ENCODE measurements at regions not wholly inside any gene's neighbourhood (a gene's known extent, or its start where the extent isn't known, plus 50 kb on each side); places are given as distances from the start of the nearest gene placed in this dataset.

GRCh38 chr13:73583331-73583730, 524.5 kb downstream of the KLF5 start:
- 77 to 87% (median 79%) methylated on average over 3 of the region's 3 CpGs for WGBS, 3 donors
- intact Hi-C loops (cut with DNase I): no loop called here
- no peak overlapping the region for H3K27ac ChIP-seq

DNA sequence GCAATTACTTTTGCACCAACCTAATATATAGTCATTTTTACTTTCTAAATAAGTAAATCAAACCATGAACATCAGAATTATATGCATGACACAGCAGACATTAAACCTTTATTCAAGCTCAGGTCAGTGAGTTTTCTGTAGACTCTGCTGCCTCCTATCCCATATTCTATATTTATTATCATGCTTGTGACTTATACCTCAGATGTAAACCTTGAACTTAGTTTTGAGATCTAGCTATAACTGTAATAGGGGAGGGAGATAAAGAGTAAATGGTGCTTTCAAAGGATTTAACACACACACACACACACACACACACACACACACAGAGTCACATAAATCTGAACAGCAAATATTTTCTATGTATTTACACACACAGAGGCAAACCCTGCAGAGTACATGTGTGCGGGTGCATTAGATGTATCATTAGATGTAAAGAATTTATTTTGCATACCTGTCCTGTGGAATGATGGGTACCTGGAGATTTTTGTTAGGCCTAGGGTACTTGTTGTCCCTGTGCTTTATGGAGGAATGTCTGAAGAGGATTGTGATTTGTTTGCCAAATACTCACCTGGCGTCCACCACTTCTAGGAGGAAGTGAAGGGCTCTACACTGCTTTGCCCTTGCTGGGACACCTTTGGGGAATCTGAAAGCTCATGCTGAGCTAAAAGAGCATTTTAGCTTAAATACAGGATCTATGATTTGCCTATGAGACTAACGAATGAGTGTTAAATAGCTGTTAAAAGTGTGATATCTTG, 521.9 kb downstream of the KLF5 start:
- Histone ChIP-seq H3K9me3 (no peaks in the 10 kb centered on the region), H3K36me3 (ENCODE audit: insufficient read depth in 1 of 2, low read depth in 1 of 2) (no peaks in the 10 kb centered on the region), H3K4me1 (no peaks in the 10 kb centered on the region), H3K27me3 (ENCODE audit: insufficient read depth in 3 of 3, low read length in 2 of 3) (no peaks in the 10 kb centered on the region), H3K27ac (no peak overlapping the region), H3K4me3 (no peak overlapping the region)
- ATAC-seq (no peak), DNase-seq (no peak)
- TF ChIP-seq, protein P1, sequence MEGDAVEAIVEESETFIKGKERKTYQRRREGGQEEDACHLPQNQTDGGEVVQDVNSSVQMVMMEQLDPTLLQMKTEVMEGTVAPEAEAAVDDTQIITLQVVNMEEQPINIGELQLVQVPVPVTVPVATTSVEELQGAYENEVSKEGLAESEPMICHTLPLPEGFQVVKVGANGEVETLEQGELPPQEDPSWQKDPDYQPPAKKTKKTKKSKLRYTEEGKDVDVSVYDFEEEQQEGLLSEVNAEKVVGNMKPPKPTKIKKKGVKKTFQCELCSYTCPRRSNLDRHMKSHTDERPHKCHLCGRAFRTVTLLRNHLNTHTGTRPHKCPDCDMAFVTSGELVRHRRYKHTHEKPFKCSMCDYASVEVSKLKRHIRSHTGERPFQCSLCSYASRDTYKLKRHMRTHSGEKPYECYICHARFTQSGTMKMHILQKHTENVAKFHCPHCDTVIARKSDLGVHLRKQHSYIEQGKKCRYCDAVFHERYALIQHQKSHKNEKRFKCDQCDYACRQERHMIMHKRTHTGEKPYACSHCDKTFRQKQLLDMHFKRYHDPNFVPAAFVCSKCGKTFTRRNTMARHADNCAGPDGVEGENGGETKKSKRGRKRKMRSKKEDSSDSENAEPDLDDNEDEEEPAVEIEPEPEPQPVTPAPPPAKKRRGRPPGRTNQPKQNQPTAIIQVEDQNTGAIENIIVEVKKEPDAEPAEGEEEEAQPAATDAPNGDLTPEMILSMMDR (IDR thresholded peaks at IDR 0.05): no peak
- intact Hi-C loops (cut with DNase I): no loop called here
- 89 to 95% (median 90%) methylated on average over 3 of the region's 3 CpGs for WGBS, 3 donors

More at GRCh38 chr13:73583331-73583730, 524.5 kb downstream of the KLF5 start:
- no peak for ATAC-seq
- H3K4me3 ChIP-seq: no peak overlapping the region
- DNase-seq: no peak
- H3K9me3 ChIP-seq: no peaks in the 10 kb centered on the region
- H3K36me3 ChIP-seq (ENCODE audit: insufficient read depth in 1 of 2, low read depth in 1 of 2): no peaks in the 10 kb centered on the region
- no peaks in the 10 kb centered on the region for H3K27me3 ChIP-seq (ENCODE audit: insufficient read depth in 3 of 3, low read length in 2 of 3)
- no peaks in the 10 kb centered on the region for H3K4me1 ChIP-seq
- TF ChIP-seq, protein P1 (IDR thresholded peaks at IDR 0.05): no peak

- Histone ChIP-seq H3K9me3 (no peaks in the 10 kb centered on the region), H3K4me1 (no peaks in the 10 kb centered on the region), H3K27ac (no peak overlapping the region), H3K27me3 (ENCODE audit: insufficient read depth in 3 of 3, low read length in 2 of 3) (no peaks in the 10 kb centered on the region), H3K4me3 (no peak overlapping the region), H3K36me3 (ENCODE audit: insufficient read depth in 1 of 2, low read depth in 1 of 2) (no peaks in the 10 kb centered on the region)
- intact Hi-C loops (cut with DNase I): no loop called here
- TF ChIP-seq, protein P1 (IDR thresholded peaks at IDR 0.05): no peak
- ATAC-seq: peak in 1 of 4 donors; percentile 31
- DNase-seq: no peak
- WGBS, 3 donors: 74 to 91% (median 83%) methylated on average over 2 of the region's 2 CpGs
Observed at GRCh38 chr13:73579574-73580274, 520.9 kb downstream of the KLF5 start.

DNA sequence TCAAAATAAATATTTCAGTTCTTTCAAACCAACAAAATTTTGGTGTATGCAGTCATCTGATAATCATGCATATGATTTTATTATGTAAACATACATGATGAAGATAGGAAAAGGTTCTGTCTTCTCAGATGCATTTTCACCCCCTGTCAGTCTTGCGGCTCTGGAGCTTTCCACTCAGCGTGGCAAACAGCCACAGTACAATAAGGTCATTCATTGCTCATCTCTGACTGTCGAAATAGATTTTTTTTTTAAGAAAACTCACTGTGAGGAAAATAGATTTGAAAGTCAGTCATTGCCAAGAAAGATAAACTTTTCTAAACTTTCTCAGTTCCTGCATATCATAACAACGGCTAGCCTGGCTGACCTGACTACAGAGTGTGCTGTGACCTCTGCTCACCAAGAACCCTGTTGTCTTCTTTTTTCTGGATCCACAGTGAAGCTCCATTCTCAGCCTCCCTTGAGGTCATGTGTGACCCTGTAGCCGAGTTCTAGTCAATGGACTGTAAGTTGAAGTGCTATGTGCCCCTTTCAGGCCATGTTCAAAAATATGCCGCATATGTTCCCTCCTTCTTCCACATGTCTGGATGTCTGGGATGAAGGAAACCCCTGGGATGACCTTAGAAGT, 519.6 kb downstream of the KLF5 start:
- H3K27ac ChIP-seq: no peak overlapping the region
- TF ChIP-seq, protein P1 (IDR thresholded peaks at IDR 0.05): no peak
- no peaks in the 10 kb centered on the region for H3K27me3 ChIP-seq (ENCODE audit: insufficient read depth in 3 of 3, low read length in 2 of 3)
- H3K4me1 ChIP-seq: no peaks in the 10 kb centered on the region
- WGBS, 3 donors: 47 to 64% (median 63%) methylated on average over 6 of the region's 6 CpGs
- intact Hi-C loops (cut with DNase I): no loop called here
- H3K36me3 ChIP-seq (ENCODE audit: insufficient read depth in 1 of 2, low read depth in 1 of 2): no peaks in the 10 kb centered on the region
- no peak for DNase-seq
- no peaks in the 10 kb centered on the region for H3K9me3 ChIP-seq
- no peak overlapping the region for H3K4me3 ChIP-seq
- ATAC-seq: no peak
